GM12878 (cell line): ENCODE measurements at regions not wholly inside any gene's neighbourhood (a gene's known extent, or its start where the extent isn't known, plus 50 kb on each side); places are given as distances from the start of the nearest gene placed in this dataset.

ENCODE experiments used
- ATAC-seq: fragments of 200-7000 bp; cut with Tn5 transposase; 3 replicates; pipeline ENCODE4 v1.9.1; 2020; ENCODE audit warnings: mild to moderate bottlenecking, moderate library complexity
- BruUV-seq: library from RNA; stranded (reverse); fragments of 400-500 nt; replicated peaks from 2 replicates; lab custom pipeline; 2021; lab: Mats Ljungman, UMichigan
- CTCF ChIA-PET: fragments of 300-600 bp; sonication (Branson Sonifier 250); formaldehyde crosslinking; extraction: SDS; loops from one replicate; lab custom pipeline; 2021; ENCODE audit warnings: inconsistent platforms; lab: Yijun Ruan, JAX
- POLR2A ChIA-PET: fragments of 350-600 bp; formaldehyde crosslinking; extraction: SDS; loops from one replicate; lab custom pipeline; 2021; ENCODE audit warnings: inconsistent platforms; lab: Charles Lee
- RAD21 ChIA-PET: fragments of 300-600 bp; sonication (Branson Sonifier 250); formaldehyde crosslinking; loops from one replicate; lab custom pipeline; 2023; ENCODE audit warnings: antibody characterized with exemption; ENCODE audit not compliant: unreplicated experiment; lab: Charles Lee
- SMC1A ChIA-PET: fragments of 300-600 bp; sonication (Branson Sonifier 250); formaldehyde crosslinking; loops from one replicate; lab custom pipeline; 2023; ENCODE audit not compliant: unreplicated experiment, uncharacterized antibody; lab: Charles Lee
- DNase-seq: peaks from one replicate; pipeline ENCODE4 v3.0.0-alpha.2; 2011; ENCODE audit warnings: low read depth, low spot score
- FAIRE-seq: peaks from 3 replicates; lab custom pipeline; 2011; peaks lifted over from hg19 to GRCh38; lab: Jason Lieb, UNC
- H2AFZ ChIP-seq: 2 replicates; pipeline ENCODE4 v1.6.0; 2011; ENCODE audit warnings: low read depth, low read length, control low read depth; ENCODE audit not compliant: control insufficient read depth
- H3K27ac ChIP-seq: 2 replicates; pipeline ENCODE4 v1.5.1; 2011; ENCODE audit warnings: control low read depth; ENCODE audit not compliant: control insufficient read depth, insufficient read depth
- H3K27me3 ChIP-seq, 2 experiments: replicated peaks in 1 of 2; 2 replicates each; pipeline versions ENCODE4 v1.6.0 to v1.6.1; 2011; ENCODE audit warnings: low read length in 1 of 2; ENCODE audit not compliant: control insufficient read depth in 2 of 2, insufficient read depth in 2 of 2
- H3K36me3 ChIP-seq, 2 experiments: 2 replicates each; pipeline ENCODE4 v1.5.1; 2011; ENCODE audit warnings: low read length in 1 of 2; ENCODE audit not compliant: control insufficient read depth in 2 of 2, insufficient read depth in 2 of 2
- H3K4me1 ChIP-seq: 2 replicates; pipeline ENCODE4 v1.6.1; 2011; ENCODE audit warnings: mild to moderate bottlenecking, low read length, moderate library complexity, mixed read lengths; ENCODE audit not compliant: control insufficient read depth, insufficient read depth
- H3K4me2 ChIP-seq: 2 replicates; pipeline ENCODE4 v1.6.0; 2011; ENCODE audit warnings: control low read depth; ENCODE audit not compliant: control insufficient read depth, insufficient read depth
- H3K4me3 ChIP-seq: fragments of 200-600 bp; sonication (generic); 2 replicates; pipeline ENCODE4 v1.5.1; 2016
- H3K79me2 ChIP-seq: 2 replicates; pipeline ENCODE4 v1.6.0; 2011; ENCODE audit warnings: low read length; ENCODE audit not compliant: control insufficient read depth, insufficient read depth
- H3K9ac ChIP-seq: 2 replicates; pipeline ENCODE4 v1.8.0; 2011; ENCODE audit warnings: low read length, control low read depth, mixed read lengths; ENCODE audit not compliant: control insufficient read depth, insufficient read depth
- H3K9me3 ChIP-seq: replicated peaks from 3 replicates; pipeline ENCODE4 v1.5.1; 2011; ENCODE audit warnings: mild to moderate bottlenecking, low read length; ENCODE audit not compliant: control insufficient read depth, insufficient read depth
- H4K20me1 ChIP-seq: 2 replicates; pipeline ENCODE4 v1.6.0; 2011; ENCODE audit not compliant: control insufficient read depth, insufficient read depth
- BACH1 ChIP-seq: fragments of 450-650 bp; IDR thresholded peaks from 2 replicates; pipeline ENCODE4 v1.6.1; 2017; ENCODE audit warnings: mild to moderate bottlenecking, borderline replicate concordance
- BCLAF1 ChIP-seq: fragments of 450-650 bp; IDR thresholded peaks from 2 replicates; pipeline ENCODE4 v1.6.1; 2017; ENCODE audit warnings: antibody characterized with exemption, mild to moderate bottlenecking, moderate library complexity
- CBFB ChIP-seq: IDR thresholded peaks from 2 replicates; pipeline ENCODE4 v1.6.1; 2016; ENCODE audit warnings: antibody characterized with exemption, low read depth
- ESRRA ChIP-seq: IDR thresholded peaks from 2 replicates; pipeline ENCODE4 v1.6.1; 2012; ENCODE audit warnings: mild to moderate bottlenecking, low read length, improper control_type of control experiment
- ETV6 ChIP-seq, 2 experiments: fragments of 450-650 bp in 1 of 2; IDR thresholded peaks in 1 of 2; conservative IDR thresholded peaks in 1 of 2; 2 replicates each; pipeline ENCODE4 v1.6.1; 2014; ENCODE audit warnings: antibody characterized with exemption in 1 of 2, borderline replicate concordance in 1 of 2, low read depth in 1 of 2, mild to moderate bottlenecking in 1 of 2, moderate library complexity in 1 of 2
- HDAC2 ChIP-seq: fragments of 200-600 bp; sonication (generic); IDR thresholded peaks from 2 replicates; pipeline ENCODE4 v1.6.1; 2017
- POLR2A ChIP-seq: IDR thresholded peaks from 2 replicates; pipeline ENCODE4 v1.6.1; 2011; ENCODE audit warnings: low read depth, mild to moderate bottlenecking, low read length
- SUPT20H ChIP-seq: IDR thresholded peaks from 2 replicates; pipeline ENCODE4 v1.6.1; 2011; ENCODE audit warnings: low read depth, mild to moderate bottlenecking, low read length, moderate library complexity, borderline replicate concordance; ENCODE audit not compliant: control insufficient read depth
- WGBS: methylation state at CpG from one replicate; pipeline ENCODE4 v1.1.6; 2016; ENCODE audit warnings: low lambda C conversion rate; ENCODE audit not compliant: insufficient replicate concordance, insufficient coverage; ENCODE audit errors: missing lambda C conversion rate; 5-methylcytosine and 5-hydroxymethylcytosine counted together
- in situ Hi-C: fragments of 300-500 bp; cut with MboI; formaldehyde crosslinking; loops from 9 replicates; pipeline ENCODE4 v1.14.3; 2018; ENCODE audit warnings: mixed read lengths
- intact Hi-C: fragments of 100-400 bp; cut with micrococcal nuclease; formaldehyde crosslinking; loops from one replicate; pipeline ENCODE4 v1.14.2; 2022; ENCODE audit not compliant: unreplicated experiment

GRCh38 chr5:155556222-155556621 is 542.7 kb downstream of the KIF4B start:
- ChIA-PET SMC1A (no interaction called here), RAD21 (no interaction called here)
- H3K4me1 ChIP-seq: no peaks in the 10 kb centered on the region
- intact Hi-C loops: no loop called here
- H4K20me1 ChIP-seq: no peaks in the 10 kb centered on the region
- no peak overlapping the region for H3K9ac ChIP-seq
- 0% methylated on average over 1 of the region's 1 CpG for WGBS
- no peak overlapping the region for H3K4me2 ChIP-seq
- no peaks in the 10 kb centered on the region for H3K27me3 ChIP-seq
- no peak for TF ChIP-seq ETV6 (conservative IDR thresholded peaks at IDR 0.05 in 1 of 2, IDR thresholded peaks at IDR 0.05 in 1 of 2; ENCODE audit: borderline replicate concordance in 1 of 2, low read depth in 1 of 2)
- no peak for TF ChIP-seq BCLAF1
- TF ChIP-seq HDAC2: no peak
- TF ChIP-seq BACH1: no peak
- TF ChIP-seq SUPT20H: no peak
- no peak for TF ChIP-seq POLR2A
- no peak for TF ChIP-seq ESRRA
- TF ChIP-seq CBFB: no peak
- TF ChIP-seq, all 136 proteins: peak for 0
- no peak overlapping the region for H2AFZ ChIP-seq
- ChIA-PET POLR2A (no interaction called here), CTCF (no interaction called here)
- no peak for DNase-seq
- no peak overlapping the region for H3K27ac ChIP-seq
- no TSS peak for BruUV-seq
- H3K79me2 ChIP-seq: no peaks in the 10 kb centered on the region
- no peak overlapping the region for H3K4me3 ChIP-seq
- no peaks in the 10 kb centered on the region for H3K9me3 ChIP-seq
- no peak for ATAC-seq
- FAIRE-seq: no peak
- H3K36me3 ChIP-seq: no peaks in the 10 kb centered on the region
- in situ Hi-C loops: no loop called here
